GM19397 (cell line): ENCODE measurements at regions not wholly inside any gene's neighbourhood (a gene's known extent, or its start where the extent isn't known, plus 50 kb on each side); places are given as distances from the start of the nearest gene placed in this dataset.

Experiments used
- ATAC-seq: cut with Tn5 transposase; IDR thresholded peaks from one replicate; pipeline ENCODE4 v1.9.1; 2021; ENCODE audit warnings: mild to moderate bottlenecking, moderate library complexity; ENCODE audit not compliant: unreplicated experiment

DNA sequence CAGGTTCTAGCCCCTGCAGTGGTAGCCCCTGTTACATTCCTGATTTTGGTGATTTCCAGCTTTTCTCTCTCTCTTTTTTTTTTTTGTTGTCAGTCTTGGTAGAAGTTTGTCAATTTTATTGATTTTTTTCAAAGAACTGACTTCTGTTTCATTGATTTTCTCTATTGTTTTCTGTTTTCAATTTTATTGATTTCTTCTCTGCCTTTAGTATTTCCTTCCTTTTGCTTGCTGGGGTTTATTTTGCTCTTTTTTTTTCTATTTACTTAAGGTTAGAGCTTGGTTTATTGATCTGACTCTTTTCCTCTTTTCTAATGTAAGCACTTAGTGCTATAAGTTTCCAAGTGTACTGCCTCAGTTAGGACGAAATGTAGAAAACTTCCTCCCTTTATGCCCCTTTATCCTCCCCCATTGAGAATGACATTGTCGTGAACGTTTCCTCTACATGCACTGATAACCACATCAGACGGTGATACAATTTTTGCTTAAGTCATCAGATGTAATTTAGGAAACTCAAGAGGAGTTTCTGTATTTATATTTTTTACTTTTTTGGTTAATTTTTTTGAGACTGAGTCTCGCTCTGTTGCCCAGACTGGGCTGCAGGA lies 81.1 kb upstream of the HS6ST1 start:
- no peak for ATAC-seq

DNA sequence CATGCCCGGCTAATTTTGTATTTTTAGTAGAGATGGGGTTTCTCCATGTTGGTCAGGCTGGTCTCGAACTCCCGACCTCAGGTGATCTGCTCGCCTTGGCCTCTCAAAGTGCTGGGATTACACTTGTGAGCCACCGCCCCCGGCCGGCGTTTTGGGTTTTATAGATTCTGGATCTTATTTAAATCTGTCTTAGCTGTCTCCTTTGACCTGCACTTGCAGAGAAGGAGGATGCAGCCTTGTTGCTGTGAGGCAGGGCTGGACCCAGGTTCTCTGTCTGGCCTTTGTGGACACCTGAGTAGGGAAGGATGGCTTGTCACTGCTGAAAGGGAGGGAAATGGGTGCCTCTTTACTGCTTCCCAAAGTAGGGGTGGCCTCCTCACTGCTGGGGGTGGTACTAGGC lies 83.0 kb upstream of the HS6ST1 start:
- ATAC-seq = no peak

DNA sequence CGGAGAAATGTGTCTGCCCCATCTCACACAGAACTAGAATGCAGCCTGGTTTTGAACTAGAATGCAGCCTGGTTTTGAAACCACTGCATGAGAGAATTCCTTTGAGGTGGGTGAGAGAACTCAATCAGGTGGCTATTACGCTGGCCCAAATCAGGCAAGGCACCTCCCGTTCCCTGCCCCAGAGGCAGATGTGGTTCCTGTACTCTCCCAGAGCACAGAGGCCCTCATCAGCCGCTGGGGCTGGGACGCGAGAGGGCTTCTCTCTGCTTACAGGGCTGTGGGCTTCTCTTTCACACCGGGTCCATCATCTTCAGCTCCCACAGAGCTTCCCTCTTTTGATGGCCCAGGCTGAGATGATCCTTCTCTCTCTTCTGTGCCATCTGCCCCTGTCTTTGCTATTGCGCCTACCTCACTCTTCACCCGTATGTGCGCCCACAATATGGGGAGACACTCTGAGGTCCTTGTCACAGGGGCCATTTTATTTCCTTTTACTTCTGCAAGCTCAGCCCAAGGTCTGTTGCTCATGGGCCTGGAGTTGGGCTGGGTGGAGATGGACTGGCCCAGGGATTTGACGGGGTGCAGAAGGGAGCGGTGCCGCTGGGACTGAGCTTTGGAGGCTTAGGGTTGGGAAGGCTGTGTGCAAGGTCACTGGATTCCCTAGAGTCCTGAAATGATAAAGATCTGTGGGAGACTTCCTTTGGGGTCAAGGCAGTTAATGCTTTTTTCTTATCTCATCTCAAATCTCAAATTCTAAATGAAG lies 84.4 kb upstream of the HS6ST1 start:
- ATAC-seq = no peak

DNA sequence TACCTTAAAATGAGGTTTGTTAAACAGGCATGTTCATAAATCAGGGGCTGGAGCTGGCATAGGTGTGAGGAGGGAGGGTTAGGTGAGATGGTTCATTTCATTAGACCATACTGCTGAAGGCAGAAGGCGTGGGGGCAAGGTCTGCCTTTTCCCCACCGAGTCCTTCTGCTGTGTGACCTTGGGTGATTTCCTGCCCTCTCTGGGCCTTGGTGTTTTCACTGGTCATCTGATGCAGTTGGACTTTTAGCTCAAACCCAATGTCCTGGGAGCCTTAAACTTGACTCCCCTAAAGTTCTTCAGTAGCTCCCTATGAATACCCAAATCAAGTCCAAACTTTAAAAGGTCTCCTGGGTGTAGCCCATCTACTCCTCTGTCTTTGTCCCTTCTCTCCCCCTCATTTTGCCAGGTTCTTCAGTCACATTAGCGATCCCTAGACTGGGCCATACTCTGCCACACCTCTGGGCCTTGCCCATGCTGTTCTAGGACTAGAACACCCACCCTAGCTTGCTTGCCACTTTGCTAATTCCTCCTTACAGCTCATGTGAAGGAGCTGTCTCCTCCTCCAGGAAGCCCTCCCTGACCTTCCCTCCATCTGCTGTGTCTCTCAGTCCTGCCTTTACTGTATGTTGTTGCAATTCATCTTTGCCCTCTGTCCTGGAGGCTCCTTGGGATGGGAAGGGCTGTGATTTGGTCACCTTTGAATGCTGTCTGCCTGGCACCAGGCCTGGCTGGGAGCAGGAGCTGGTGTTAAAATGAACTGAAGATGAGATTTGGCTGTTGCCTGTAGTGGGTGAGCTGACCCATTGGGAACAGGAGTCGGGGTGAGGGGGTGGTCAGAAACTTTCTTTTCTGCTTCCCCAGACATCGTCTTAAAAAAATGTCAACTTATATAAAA lies 85.4 kb upstream of the HS6ST1 start:
- ATAC-seq = no peak

DNA sequence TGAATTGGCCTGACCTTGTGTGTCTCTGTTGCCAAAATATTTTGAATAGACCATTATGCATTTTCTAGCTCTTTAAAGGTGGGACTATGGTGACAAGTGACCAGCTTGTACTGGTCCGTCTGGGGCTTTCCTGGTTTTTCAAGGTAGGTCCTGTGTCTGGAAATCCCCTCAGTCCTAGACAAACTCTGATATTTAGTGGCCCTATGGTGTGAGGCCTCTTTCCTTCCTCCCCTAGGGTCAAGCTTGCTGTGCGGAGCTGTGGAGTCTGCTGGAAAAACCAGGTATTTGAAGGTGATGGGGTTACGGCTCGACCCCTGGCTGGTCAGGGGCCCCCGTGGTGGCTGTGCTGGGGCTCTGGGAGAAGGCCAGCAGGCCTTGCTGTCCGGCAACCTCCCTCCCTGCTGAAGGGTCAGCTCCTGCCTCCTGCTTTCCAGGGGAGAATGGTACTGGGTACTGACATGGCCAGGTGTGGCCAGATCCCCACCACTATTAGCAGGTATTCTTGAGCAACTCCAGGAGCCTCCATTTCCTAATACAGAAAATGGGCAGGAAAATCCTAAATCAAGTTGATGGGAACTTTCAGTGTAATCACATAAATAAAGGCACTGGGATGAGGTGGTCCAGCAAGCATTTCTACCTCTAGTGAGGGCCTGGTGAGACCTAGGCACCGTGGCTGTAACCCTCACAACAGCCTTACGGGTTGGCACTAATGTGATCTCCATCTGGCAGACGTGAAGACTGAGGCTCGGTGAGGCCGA lies 86.2 kb upstream of the HS6ST1 start:
- no peak for ATAC-seq

DNA sequence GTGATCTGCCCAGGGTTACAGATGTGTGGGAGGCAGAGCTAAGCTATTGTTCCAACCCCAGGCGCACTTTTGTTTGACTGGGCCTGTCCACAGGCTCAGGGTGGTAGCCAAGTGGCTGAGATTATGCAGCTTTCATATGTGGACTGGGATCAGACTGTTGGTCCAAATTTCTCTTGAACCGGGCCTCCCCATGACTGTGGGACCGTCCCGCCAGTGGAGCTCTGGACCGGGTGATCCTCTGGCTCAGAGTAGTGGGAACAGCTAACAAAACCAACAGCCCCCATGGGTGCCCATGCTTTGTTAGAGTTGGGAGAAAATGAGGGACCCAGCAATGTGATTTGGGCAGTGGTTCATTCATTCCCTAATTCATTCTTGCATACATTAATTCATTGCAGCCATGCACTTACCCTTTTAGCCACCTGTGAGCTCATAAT lies 86.8 kb upstream of the HS6ST1 start:
- ATAC-seq = no peak

DNA sequence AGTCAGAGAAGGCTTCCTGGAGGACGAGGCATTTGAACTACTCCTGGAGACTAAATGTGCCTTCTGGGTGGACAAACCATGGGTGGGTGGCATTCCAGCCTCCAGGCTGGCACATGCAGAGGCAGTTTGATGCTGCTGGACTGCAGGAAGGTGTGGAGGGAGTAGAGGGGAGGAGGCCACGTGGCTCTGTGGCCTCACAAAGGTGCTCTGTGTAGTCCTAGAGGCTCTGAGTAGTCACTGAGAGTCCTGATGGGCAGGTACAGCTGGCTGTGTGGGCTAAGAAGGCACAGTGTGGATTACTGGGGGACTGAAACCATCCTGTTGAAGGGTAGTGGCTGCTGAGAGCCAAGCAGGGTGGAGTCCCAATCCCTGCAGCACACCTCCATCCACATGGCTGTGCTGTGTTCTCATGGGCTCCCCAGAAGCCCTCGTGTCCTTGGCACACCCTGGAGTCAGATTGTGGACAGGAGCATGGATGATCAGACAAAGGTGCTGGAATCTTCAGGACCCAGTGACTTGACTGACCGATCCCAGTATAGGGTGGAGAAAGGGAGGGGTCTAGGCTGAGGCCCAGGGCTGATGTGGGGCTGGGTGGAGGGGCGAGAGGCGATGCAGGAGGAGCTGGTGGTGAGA lies 87.4 kb upstream of the HS6ST1 start:
- no peak for ATAC-seq

DNA sequence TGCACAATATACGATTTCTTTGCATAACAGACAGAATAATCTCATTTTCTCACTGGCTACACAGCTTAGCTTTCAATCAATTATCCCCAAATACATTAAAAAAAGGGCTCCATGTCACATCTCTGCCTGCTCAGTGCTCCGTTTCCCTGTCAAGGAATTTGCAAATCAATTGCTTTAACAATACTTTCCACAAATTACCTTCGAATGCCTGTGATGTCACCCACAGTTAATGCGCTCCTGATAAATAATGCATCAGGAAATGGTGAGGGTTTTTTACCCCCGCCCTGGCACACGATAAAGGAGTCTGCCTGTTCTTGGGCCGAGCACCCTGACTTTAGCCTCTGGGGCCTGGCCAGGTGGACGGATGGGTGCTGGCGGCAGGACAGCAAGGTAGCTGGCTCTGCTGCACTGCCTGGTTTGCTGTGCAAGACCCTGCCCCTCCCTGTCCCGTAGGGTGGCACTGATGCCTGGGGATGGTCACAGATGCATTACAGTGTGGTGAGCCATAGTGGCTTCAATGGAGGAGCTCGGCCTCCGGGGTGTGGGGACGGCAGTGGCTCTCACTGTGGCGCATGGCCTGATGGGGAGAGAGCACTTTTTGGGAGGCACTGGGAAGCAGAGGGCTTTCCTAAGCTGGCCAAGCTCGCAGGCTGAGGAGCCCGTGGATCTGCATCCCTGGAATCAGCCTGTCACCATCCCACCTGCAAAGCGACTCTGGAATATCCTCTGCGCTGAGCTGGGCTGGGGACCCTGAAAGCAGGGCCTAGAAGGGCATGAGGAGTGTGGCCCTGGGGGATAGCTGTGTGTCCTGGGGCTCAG lies 88.3 kb upstream of the HS6ST1 start:
- ATAC-seq = no peak

DNA sequence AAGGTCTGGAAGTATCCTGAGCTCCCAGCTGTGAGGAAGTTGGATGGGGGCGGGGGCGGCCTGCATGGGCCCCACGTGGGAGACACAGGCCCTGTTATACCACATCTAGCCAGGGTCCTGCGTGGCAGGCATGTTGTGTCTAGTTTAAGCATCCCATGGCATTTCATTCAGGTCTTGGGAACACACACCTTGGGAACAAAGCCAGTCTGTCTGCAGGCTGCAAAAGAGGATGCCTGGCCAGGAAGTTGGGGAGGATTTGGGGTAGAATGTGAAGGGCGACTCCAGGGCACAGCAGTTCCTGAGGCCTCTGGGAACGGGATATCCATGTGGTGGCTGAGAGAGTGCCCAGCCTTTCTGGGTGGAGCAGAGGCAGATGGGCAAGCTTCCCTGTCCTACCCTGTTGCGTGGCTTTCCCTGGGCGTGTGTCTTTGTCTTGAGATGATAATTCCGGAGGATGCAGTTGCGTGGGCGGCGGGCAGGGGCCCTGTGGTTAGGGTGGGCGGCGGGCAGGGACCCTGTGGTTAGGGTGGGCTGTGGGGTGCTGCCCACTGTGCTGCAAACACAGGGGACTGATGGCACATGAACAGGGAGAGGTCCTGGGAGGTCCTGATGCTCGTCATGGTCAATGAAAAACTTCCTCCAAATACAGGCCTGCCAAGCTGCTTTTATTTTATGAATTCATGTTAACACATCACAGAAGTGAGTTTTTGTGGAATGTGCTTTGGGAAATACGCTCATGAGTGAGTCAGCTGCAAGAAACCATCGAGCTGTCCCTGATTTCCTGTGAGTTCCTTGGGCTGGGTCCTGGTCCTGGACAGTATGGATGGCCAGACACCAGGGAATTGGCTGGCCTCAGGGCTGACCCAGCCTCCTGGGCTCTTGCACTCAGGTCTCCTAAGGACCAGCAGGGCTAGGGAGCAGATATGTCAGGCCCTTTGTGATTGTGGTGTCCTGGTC lies 90.0 kb upstream of the HS6ST1 start:
- ATAC-seq = no peak

DNA sequence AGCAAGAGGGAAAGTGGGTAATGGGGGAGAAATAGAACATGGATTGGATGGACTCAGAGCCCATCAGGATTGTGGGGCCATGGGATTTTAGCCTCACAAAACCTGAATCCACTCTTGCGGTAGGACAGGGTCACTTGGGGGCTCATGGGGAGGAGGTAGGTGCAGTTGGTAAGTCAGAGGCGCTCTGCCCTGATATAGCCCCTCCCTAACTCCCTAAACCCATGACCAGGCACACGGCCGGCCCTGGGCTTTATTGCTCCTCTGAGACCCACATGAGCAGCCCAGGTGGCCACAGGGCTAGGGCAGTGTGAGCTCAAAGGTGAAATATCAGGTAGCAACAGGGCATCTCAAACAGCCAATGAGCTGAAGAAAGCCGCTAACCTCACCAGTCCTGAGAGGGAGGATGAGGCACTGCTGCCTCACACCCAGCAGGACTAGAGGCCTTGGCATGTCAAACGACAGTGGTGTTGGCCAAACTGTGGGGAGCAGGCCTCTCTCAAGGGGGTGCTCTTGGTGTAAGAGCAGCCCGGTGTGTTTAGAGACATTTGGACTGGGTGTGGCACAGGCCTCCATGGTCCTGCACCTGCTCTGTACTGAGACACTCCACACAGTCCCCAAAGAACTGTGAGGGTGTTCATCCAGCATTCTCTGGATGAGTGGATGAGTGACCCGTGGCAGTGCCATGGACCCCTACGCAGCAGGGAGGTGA lies 90.8 kb upstream of the HS6ST1 start:
- no peak for ATAC-seq

DNA sequence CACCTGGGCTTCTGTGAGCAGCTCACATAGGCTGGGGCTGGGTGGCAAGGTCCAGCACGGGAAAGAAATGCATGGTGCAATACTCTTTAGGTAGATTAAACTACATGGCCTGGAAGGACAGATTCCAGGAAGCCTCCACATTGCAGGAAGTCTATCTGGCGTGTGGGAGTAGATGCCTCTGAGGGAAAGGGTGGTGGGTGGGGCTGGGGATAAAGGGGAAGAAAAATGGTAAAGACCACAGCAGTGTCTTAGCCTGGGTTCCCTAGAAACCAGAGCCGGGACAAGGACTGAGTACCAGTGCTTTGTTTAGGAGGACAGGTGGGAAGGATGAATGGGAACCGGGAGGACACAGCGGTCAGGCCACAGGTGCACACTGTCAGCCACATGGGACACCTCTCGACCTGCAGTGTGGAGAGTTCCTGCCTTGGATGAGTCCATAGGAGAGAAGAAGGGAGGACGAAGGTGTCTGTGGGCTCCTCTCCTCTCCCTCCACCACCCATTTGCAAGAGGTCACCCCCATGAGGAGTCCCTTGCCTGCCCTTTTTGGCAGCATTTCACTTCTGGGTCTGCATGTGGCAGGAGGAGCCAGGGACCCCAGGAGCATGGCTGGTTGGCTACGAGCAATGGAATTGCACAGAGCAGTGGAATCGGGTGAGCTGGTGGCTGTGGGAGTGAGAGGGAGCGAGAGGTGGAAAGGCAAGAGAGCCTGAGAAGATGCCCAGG lies 91.5 kb upstream of the HS6ST1 start:
- no peak for ATAC-seq

DNA sequence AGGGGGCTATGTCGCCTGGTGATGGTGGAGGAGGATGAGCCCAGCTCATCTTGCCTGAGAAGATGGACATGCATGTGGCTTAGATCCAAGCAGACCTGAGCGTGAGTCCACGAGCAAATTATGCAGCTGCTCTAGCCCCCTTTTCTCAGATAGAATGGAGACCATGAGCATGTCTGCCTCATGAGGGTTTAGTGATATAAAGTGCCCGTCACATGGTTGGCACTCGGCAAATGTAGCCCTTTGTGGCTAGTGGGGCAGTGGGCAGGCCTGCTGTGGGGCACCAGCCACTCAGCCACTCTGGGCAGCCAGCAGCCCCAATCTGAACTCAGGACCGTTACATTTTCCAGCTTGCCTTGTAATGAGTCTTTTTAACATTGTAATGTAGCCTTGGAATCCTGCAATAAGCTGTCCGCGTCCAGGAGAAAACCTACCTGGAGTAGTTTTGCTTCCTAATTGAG lies 92.1 kb upstream of the HS6ST1 start:
- ATAC-seq = no peak

DNA sequence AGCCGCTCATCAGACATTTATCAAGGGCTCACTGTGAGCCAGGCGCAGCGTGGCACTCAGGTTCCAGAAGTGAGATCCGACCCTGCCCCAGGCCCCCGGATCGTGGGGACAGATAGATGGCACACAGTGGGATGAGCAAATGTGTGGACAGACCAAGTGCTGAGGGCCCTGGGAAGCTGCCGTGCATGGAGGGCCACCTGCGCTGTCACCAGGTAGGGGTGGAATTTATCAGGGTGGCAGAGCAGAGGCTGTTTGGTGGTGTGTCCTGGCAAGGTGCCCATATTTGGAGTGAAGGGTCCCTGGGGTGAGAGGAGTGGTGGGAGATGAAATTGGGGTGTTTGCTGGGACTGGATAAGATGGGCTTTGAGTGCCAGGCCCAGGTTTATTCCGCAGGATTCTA lies 92.8 kb upstream of the HS6ST1 start:
- no peak for ATAC-seq

DNA sequence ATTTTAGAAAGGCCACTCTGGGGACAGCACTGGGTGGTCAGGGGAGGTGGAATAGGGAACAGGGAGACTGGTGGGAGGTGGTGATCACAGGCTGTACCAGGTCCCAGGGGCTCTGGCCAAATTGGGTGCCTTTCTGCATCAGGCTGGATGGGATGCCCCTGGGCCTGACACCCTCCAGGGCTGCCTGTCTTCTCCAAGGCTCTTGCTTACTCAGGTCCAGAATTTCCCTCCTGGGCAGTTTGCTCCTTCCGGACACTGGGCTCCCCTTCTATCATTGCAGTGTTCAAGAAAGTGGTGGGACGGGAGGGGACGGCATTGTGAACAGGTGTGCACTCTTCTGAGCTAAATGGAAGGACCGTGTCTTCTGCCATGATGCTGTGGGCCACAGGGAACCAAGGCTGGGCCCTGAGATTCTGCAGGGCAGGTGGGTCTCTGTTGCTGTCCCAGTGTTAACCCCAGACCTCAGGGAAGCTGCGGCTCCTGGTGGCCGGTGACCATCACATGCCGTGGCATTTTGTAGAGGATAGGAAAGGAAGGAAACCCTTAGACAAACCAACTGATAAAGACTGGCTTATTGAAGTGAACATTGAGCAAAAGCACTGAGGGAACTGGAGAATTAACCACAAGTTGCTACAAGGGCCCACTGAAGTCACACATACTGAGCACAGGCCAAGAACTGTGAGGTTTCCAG lies 93.7 kb upstream of the HS6ST1 start:
- no peak for ATAC-seq

DNA sequence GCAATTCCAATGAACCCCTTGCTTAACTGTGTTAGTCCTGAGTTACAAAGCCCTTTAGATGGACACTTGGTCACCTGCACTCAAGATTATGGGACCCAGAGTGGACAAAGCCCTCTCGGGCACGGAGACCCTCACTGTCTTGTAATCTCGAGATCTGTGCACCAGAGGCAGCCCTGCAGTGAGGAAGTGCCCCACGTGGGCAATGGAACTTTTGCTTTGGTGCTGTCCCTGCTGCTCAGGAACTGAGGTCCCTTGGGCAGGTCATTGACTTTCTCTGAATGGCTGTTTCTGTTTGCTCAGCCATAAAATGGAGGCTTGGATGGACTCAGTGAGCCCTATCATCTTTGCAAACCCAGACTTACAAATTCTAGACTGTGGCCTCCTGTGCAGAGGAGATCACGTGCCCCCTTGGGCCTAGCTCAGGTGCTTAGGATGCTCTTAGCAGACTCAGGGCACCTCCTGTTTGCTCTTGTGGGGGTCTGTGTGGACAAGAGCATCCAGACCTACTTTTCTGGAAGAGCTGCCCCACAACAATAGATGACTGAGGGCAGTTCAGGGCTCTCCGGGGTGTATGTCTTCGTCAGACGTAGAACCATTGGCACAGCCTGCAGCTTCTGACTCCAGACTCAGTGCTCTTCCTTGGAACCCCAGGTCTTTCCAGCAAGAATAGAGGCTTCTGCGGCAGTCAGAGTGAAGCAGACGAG lies 94.5 kb upstream of the HS6ST1 start:
- no peak for ATAC-seq

DNA sequence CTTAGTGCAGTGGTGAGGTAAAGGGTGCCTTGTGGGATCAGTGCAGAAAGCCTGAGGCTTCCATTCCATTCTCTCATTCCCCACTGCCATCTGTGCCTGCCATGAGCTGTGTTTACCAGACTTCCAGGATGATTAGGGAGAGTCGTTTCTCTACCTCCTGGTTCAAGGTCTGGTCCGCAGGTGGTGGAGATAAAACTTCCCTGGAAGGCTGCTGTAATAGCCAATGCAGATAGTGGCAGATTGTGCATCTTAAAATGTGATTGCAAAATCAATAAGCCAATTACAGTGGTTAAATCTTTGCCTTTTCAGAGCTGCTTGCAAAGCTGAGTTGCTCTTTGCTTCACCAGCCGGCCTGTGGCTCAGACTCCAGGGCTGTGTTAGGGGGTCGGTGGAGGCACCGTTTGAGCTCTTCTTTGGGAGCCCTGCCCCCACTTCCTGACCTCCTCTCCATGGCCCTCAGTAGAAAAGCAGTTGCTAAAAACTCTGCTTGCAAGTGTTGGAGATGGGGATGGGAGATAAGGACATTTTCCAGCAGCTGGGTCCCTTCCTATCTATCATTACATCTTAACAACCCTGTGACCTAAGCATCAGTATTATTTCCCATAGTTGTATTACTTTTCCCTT lies 95.2 kb upstream of the HS6ST1 start:
- no peak for ATAC-seq
